GM23338 (cell line): ENCODE measurements at regions not wholly inside any gene's neighbourhood (a gene's known extent, or its start where the extent isn't known, plus 50 kb on each side); places are given as distances from the start of the nearest gene placed in this dataset.

Experiments used
- ATAC-seq: fragments of 200-7000 bp; cut with Tn5 transposase; 3 replicates; pipeline ENCODE4 v1.9.1; 2020
- DNase-seq: peaks from one replicate; pipeline ENCODE4 v3.0.0-alpha.2; 2015; ENCODE audit warnings: low spot score
- H2AFZ ChIP-seq: fragments of 200-600 bp; sonication (generic); 2 replicates; pipeline ENCODE4 v1.8.0; 2016; ENCODE audit warnings: antibody characterized with exemption, mild to moderate bottlenecking, moderate library complexity
- H3F3A ChIP-seq: fragments of 200-600 bp; sonication (generic); replicated peaks from 2 replicates; pipeline ENCODE4 v1.8.0; 2017; ENCODE audit warnings: antibody characterized with exemption, mixed run types, low read depth
- H3K27ac ChIP-seq: fragments of 200-600 bp; sonication (generic); 2 replicates; pipeline ENCODE4 v1.6.1; 2016; ENCODE audit warnings: low read depth
- H3K27me3 ChIP-seq: fragments of 200-600 bp; sonication (generic); 2 replicates; pipeline ENCODE4 v1.8.0; 2016; ENCODE audit warnings: mild to moderate bottlenecking, mixed run types, moderate library complexity; ENCODE audit not compliant: insufficient read depth
- H3K36me3 ChIP-seq: fragments of 200-600 bp; sonication (generic); 2 replicates; pipeline ENCODE4 v1.8.0; 2016; ENCODE audit warnings: mild to moderate bottlenecking; ENCODE audit not compliant: insufficient read depth
- H3K4me1 ChIP-seq: fragments of 200-600 bp; sonication (generic); 2 replicates; pipeline ENCODE4 v1.8.0; 2016; ENCODE audit warnings: mild to moderate bottlenecking, moderate library complexity; ENCODE audit not compliant: insufficient read depth
- H3K4me2 ChIP-seq: fragments of 200-600 bp; sonication (generic); 2 replicates; pipeline ENCODE4 v1.7.1; 2017; ENCODE audit warnings: mixed run types
- H3K4me3 ChIP-seq: fragments of 200-600 bp; sonication (generic); 2 replicates; pipeline ENCODE4 v1.6.1; 2016; ENCODE audit warnings: mixed run types
- H3K79me2 ChIP-seq: fragments of 200-600 bp; sonication (generic); replicated peaks from 2 replicates; pipeline ENCODE4 v1.8.0; 2017; ENCODE audit warnings: mild to moderate bottlenecking; ENCODE audit not compliant: insufficient read depth
- H3K9me2 ChIP-seq: fragments of 200-600 bp; sonication (generic); 2 replicates; pipeline ENCODE4 v1.8.0; 2017; ENCODE audit not compliant: insufficient read depth
- H4K20me1 ChIP-seq: fragments of 200-600 bp; sonication (generic); replicated peaks from 2 replicates; pipeline ENCODE4 v1.8.0; 2017; ENCODE audit warnings: mild to moderate bottlenecking; ENCODE audit not compliant: insufficient read depth
- H3K27ac Mint-ChIP-seq: 2 replicates; pipeline ENCODE4 v1.8.0; 2020; ENCODE audit warnings: inconsistent platforms, mild to moderate bottlenecking, moderate library complexity, mixed read lengths
- H3K27me3 Mint-ChIP-seq: 3 replicates; pipeline ENCODE4 v1.8.0; 2022; ENCODE audit warnings: low read depth, mild to moderate bottlenecking, moderate library complexity, mixed read lengths, inconsistent platforms; ENCODE audit not compliant: insufficient read depth, poor library complexity
- H3K36me3 Mint-ChIP-seq: 3 replicates; pipeline ENCODE4 v1.8.0; 2021; ENCODE audit warnings: low read depth, mild to moderate bottlenecking, inconsistent platforms, moderate library complexity, mixed read lengths
- H3K4me1 Mint-ChIP-seq: 3 replicates; pipeline ENCODE4 v1.8.0; 2020; ENCODE audit warnings: mild to moderate bottlenecking, inconsistent platforms, mixed read lengths
- H3K4me3 Mint-ChIP-seq: 3 replicates; pipeline ENCODE4 v1.8.0; 2021; ENCODE audit warnings: moderate library complexity, mild to moderate bottlenecking, inconsistent platforms, mixed read lengths
- H3K9me3 Mint-ChIP-seq: 3 replicates; pipeline ENCODE4 v1.8.0; 2020; ENCODE audit warnings: moderate library complexity, mild to moderate bottlenecking, inconsistent platforms, mixed read lengths
- CREB1 ChIP-seq: fragments of 250-450 bp; sonication (Bioruptor Pico); IDR thresholded peaks from 2 replicates; pipeline ENCODE4 v1.5.0; 2020; ENCODE audit warnings: low read depth, mild to moderate bottlenecking, moderate library complexity
- CTCF ChIP-seq, 2 experiments: fragments of 200-600 bp in 1 of 2; sonication (generic) in 1 of 2; conservative IDR thresholded peaks; 2 replicates each; pipeline versions ENCODE4 v1.5.1 to v1.6.1; 2016 to 2017; ENCODE audit warnings: antibody characterized with exemption in 2 of 2, low read depth in 2 of 2, mild to moderate bottlenecking in 2 of 2, moderate library complexity in 1 of 2
- ETS1 ChIP-seq: IDR thresholded peaks from 2 replicates; pipeline ENCODE4 v1.6.1; 2016; ENCODE audit warnings: antibody characterized with exemption
- EZH2 ChIP-seq: fragments of 200-600 bp; sonication (generic); IDR thresholded peaks from one replicate; pipeline ENCODE4 v1.8.0; 2017; ENCODE audit warnings: antibody characterized with exemption, mild to moderate bottlenecking, low read depth; ENCODE audit not compliant: unreplicated experiment
- EZH2phosphoT487 ChIP-seq: fragments of 200-600 bp; sonication (generic); IDR thresholded peaks from one replicate; pipeline ENCODE4 v1.8.1; 2018; ENCODE audit warnings: antibody characterized with exemption; ENCODE audit not compliant: unreplicated experiment
- JUNB ChIP-seq: IDR thresholded peaks from one replicate; pipeline ENCODE4 v1.6.1; 2016; ENCODE audit warnings: antibody characterized with exemption; ENCODE audit not compliant: unreplicated experiment
- POLR2AphosphoS5 ChIP-seq: IDR thresholded peaks from 2 replicates; pipeline ENCODE4 v1.6.1; 2016; ENCODE audit warnings: antibody characterized with exemption, low read depth
- REST ChIP-seq: IDR thresholded peaks from one replicate; pipeline ENCODE4 v1.6.1; 2018; ENCODE audit warnings: antibody characterized with exemption; ENCODE audit not compliant: unreplicated experiment
- STAT1 ChIP-seq: IDR thresholded peaks from one replicate; pipeline ENCODE4 v1.6.1; 2016; ENCODE audit warnings: antibody characterized with exemption; ENCODE audit not compliant: unreplicated experiment

- TF ChIP-seq ETS1 (no peak), JUNB (no peak), EZH2phosphoT487 (no peak), EZH2 (no peak), CREB1 (CRISPR knock-in tag) (no peak), REST (no peak), STAT1 (no peak)
Measured at GRCh38 chr5:89418407-89419085, 535.6 kb upstream of the MEF2C start (continued).

GRCh38 chr5:89417990-89418389, 535.0 kb upstream of the MEF2C start:
- Histone ChIP-seq H3F3A (no peaks in the 10 kb centered on the region), H3K4me3 (no peak overlapping the region), H3K79me2 (no peaks in the 10 kb centered on the region), H2AFZ (no peak overlapping the region), H3K27ac (no peak overlapping the region), H3K4me1 (no peaks in the 10 kb centered on the region), H4K20me1 (no peaks in the 10 kb centered on the region), H3K36me3 (no peaks in the 10 kb centered on the region), H3K9me2 (peaks cover 4% of the 10 kb centered on the region; the same call in 1 of the 2 replicates), H3K27me3 (no peaks in the 10 kb centered on the region), H3K4me2 (no peak overlapping the region)
- DNase-seq (peak; percentile 29), ATAC-seq (0 out of 3 replicates have a peak, but pooled peaks have one; percentile 34)
- H3K4me1 Mint-ChIP-seq = peaks cover 11% of the 10 kb centered on the region; the same call in 2 of the 3 replicates
- H3K27me3 Mint-ChIP-seq = no peaks in the 10 kb centered on the region
- H3K36me3 Mint-ChIP-seq = no peaks in the 10 kb centered on the region
- TF ChIP-seq CTCF (conservative IDR thresholded peaks at IDR 0.05; ENCODE audit: low read depth in 2 of 2) (peak; percentile 48 to 64), POLR2AphosphoS5 (no peak)
- H3K4me3 Mint-ChIP-seq = no peak overlapping the region
- H3K27ac Mint-ChIP-seq = no peak overlapping the region
- H3K9me3 Mint-ChIP-seq = no peaks in the 10 kb centered on the region; the same call in 2 of the 3 replicates
